Omental fat pad (tissue), 3 donors: ENCODE measurements at regions not wholly inside any gene's neighbourhood (a gene's known extent, or its start where the extent isn't known, plus 50 kb on each side); places are given as distances from the start of the nearest gene placed in this dataset.
"Not testable (repeated sequence)": the region's sequence is repeated elsewhere in the genome, so short reads cannot be mapped to it uniquely, and the experiment has no call there.

Experiments
- ATAC-seq: fragments of 150-250 bp; one replicate; pipeline ENCODE4 v1.9.1; 2016; ENCODE audit warnings: mild to moderate bottlenecking, moderate library complexity; ENCODE audit not compliant: low FRiP score
- DNase-seq: peaks from one replicate; pipeline ENCODE4 v3.0.0-alpha.2; 2019; ENCODE audit warnings: low spot score
- CTCF ChIP-seq, 3 donors: fragments of 450-650 bp; IDR thresholded peaks; one replicate each; pipeline ENCODE4 v1.5.1; 2016 to 2017; ENCODE audit warnings: antibody characterized with exemption in 3 of 3, mild to moderate bottlenecking in 3 of 3, moderate library complexity in 2 of 3

- DNase-seq (no peak), ATAC-seq (no peak)
- TF ChIP-seq CTCF (IDR thresholded peaks at IDR 0.05): no peak
These were observed 173.3 kb downstream of the FASLG start for GRCh38 chr1:172832006-172832725.

DNA sequence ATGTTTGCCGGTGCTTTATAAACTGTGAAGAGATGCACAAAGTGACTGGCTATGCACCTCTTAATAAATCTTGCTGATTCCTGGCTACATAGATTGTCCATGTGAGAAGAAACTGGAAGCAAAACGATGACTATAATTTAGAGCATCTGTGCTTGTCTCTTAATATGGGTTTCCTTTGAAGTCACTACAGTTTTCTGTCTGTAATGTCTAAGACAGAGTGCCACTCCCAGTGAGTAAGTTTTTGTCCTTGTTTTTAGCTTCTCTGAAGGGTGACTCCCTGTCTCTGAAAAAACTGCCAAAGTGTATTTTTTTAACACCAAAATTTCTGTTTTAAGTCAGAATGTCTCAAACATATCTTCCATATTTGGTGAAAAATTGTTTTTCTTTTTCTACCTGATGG lies 175.1 kb downstream of the FASLG start:
- no peak for TF ChIP-seq CTCF (IDR thresholded peaks at IDR 0.05)
- ATAC-seq (no peak), DNase-seq (no peak)

- no peak for TF ChIP-seq CTCF (IDR thresholded peaks at IDR 0.05)
- ATAC-seq (no peak), DNase-seq (no peak)
These were observed 175.7 kb downstream of the FASLG start for GRCh38 chr1:172834609-172835008.

GRCh38 chr1:172835834-172836233 lies 176.9 kb downstream of the FASLG start:
- no peak for ATAC-seq
- no peak for TF ChIP-seq CTCF (IDR thresholded peaks at IDR 0.05)
- DNase-seq: no peak

GRCh38 chr1:172837816-172838679 lies 179.1 kb downstream of the FASLG start:
- no peak for ATAC-seq
- no peak for TF ChIP-seq CTCF (IDR thresholded peaks at IDR 0.05)
- DNase-seq: no peak

- no peak for ATAC-seq
- DNase-seq: no peak
- no peak for TF ChIP-seq CTCF (IDR thresholded peaks at IDR 0.05)
These were observed 179.9 kb downstream of the FASLG start for GRCh38 chr1:172838680-172839313.

GRCh38 chr1:172839639-172840038 lies 180.7 kb downstream of the FASLG start:
- not testable (repeated sequence) for DNase-seq, ATAC-seq
